DMS153 treated with DMSO at 0.1 percent for 48 hours (cell line): ENCODE measurements at regions not wholly inside any gene's neighbourhood (a gene's known extent, or its start where the extent isn't known, plus 50 kb on each side); places are given as distances from the start of the nearest gene placed in this dataset.
"Not testable (repeated sequence)": the region's sequence is repeated elsewhere in the genome, so short reads cannot be mapped to it uniquely, and the experiment has no call there.

ENCODE experiments used
- DNase-seq: peaks from one replicate; lab custom pipeline; 2025; ENCODE audit not compliant: unreplicated experiment; lab: John Stamatoyannopoulos, UW

GRCh38 chr3:157921811-157922210 is 184.4 kb downstream of the SHOX2 start:
- no peak for DNase-seq

DNA sequence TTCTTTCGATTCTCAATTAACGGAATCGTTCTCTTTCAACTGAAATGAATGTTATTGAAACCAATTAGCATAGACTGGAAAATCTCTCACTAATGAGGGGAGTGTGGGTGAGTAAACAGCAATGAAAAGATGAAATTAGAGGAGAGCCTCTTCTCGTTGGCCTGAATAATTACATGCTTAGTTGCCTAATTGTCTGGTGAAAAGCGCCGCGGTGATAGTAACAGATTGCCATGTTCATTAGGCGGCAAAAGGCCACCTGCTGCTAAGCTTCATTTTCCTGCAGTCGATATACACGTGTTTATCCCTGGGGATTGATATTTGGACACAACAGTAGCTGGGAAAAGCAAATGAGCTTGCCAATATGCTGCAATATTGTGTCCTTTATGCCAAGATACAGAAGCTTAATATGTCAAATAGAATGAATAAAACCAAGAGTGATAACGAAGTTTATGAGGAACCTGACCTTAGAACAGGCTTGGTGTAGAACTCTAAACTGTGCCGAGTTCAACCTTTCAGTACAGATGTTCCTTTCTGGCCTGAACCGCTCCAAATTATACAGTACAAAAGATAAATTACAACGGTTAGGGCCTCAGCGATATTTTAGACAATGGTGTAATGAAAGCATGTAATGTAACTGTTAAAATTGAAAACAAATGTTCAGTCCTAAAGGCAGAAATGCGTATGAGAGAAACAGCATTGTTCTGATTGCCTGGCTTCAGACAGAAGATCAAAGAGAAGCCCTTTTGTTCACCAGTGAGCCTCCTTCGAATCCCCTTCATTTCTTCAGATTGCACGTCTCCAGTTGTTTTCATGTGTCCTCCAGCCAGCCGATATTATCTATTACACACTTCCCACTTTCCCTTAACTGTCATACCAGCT is 185.2 kb downstream of the SHOX2 start:
- DNase-seq, result peak; percentile 53

GRCh38 chr3:157919319-157919887 is 186.8 kb downstream of the SHOX2 start:
- DNase-seq, result no peak

DNA sequence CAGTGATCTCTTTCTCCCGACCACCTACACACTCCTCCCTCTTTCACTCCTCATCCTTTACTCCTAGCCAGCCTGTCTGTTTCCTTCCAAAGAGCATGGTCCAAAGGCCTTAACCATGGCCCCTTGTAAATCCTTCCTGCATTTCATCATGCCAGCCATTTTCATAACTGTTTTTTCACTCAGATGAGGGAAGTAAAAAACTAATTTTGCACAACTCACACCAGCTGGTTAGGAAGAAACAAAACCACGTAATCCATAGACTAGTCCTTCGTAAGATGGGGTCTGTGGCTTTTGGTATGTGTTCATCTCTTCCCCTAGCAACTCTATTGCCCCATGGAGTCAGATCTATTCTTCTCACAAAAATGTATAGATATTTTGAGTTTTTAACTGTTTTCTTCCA is 187.8 kb downstream of the SHOX2 start:
- DNase-seq, result no peak

DNA sequence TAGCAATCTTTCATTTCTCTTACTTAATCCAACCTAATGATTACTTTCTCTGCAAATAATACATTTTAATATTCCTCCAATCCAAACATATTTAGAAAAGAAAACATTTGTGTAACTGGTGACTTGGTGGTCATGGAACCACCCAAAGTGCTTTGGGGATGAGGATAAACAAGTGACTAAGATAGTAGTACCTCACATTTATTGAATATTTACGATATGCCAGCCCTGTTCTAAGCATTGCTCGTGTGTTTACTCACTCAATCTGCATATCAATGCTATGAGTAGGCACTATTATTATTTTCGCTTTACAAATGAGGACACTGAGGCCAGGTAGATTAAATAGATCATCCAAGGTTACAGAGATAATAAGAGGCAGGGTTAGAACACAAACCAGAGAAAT is 189.5 kb downstream of the SHOX2 start:
- no peak for DNase-seq

DNA sequence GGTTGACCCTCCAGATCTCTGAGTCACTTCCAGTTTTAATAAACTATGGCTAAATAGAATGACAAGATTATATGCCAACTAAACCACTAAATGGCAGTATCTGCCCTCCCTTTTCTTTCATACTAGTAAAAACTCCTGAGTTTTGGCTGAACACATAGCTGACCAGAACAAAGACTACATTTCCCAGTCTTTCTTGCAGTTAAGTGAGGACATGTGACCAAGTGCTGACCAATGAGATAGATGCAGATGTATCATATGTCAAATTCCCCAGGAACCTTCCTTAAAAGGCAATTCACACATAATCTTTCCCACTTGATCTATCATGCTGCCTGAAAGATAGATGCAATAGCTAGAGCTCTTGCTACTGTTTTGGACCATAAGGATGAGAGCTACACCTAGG is 191.3 kb downstream of the SHOX2 start:
- DNase-seq, result no peak

- DNase-seq, result no peak
These were observed 192.5 kb downstream of the SHOX2 start for GRCh38 chr3:157913741-157914150.

GRCh38 chr3:157912514-157913451 is 193.4 kb downstream of the SHOX2 start:
- DNase-seq, result no peak

- DNase-seq, result no peak
These were observed 199.6 kb downstream of the SHOX2 start for GRCh38 chr3:157906627-157907026.

GRCh38 chr3:157905885-157906284 is 200.3 kb downstream of the SHOX2 start:
- DNase-seq, result no peak

DNA sequence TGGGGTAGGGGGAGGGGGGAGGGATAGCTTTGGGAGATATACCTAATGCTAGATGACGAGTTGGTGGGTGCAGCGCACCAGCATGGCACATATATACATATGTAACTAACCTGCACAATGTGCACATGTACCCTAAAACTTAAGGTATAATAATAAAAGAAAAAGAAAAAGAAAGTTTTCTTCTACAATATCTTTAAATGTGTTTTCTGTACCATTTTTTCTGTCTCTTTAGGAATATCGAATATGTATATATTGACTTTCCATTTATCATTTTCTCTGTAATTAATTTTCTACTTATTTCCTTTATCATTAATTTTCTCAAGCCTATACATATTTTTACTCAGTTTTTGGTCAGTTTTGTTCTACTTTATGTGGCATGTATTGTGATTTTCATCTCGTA is 203.5 kb downstream of the SHOX2 start:
- DNase-seq, result not testable (repeated sequence)

DNA sequence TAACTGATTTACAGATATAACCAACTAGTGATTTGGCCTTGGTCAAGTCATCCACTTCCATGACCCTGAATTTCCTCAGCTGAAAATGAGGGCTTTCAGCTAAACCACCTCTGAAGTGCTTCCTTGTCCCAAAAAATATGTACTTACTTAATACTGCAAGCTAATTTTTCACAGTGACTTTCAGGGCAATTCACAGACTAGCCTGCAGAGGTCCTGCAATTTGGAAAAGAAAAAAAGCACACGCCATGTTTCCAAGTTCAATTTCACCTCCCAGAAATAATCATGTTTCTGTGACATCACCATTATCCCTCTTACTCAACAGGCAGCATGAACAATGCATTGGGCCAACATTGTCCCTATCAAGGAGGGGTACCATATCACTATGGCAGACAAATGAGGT is 218.2 kb downstream of the SHOX2 start:
- DNase-seq, result no peak

DNA sequence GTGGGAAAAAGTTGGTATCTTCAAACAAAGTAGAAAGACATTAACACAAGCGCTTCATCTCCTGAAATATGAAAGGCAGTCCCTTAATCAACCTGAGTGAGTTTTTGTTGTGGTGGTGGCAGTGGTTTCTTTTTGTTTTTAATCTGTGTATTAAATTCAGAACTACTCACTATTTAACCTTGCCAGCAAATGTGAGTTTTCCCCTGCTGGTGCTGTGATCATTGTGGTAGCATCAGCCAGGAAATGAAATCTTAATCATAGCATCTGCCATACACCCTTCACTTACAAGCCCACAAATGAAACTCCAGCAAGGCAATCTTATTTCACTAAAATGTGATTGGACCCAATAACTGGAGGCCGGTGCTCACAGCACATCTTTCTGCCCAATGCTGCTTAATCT is 229.7 kb downstream of the SHOX2 start:
- DNase-seq, result no peak

- DNase-seq, result no peak
These were observed 233.3 kb downstream of the SHOX2 start for GRCh38 chr3:157872902-157873301.

DNA sequence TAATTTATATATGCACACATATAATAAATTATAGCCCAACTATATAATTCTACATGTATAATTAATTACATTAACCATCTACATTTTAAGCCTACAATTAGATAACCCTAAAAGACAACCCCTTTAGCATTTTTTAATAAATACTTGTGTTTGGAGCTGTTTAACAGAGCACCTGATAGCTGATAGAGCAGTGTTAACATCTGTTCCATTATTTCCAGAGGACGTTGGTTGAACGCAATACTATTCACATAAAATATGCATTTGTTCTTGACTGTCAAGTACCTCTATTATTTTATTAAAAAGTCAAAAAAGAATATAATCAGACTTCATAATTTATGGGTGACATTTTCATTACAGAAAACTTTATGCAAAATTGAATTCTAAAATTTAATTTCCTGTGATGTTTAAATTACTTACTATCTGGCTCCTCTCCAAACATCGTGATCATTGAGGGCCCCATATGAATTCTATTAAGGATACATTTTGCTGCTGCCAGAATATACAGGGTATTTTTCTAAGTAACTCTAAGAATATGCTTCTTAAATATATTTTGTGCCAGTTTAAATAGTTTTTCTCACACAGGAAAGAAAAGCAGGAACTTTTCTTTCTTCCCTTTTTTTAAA is 234.3 kb downstream of the SHOX2 start:
- no peak for DNase-seq

DNA sequence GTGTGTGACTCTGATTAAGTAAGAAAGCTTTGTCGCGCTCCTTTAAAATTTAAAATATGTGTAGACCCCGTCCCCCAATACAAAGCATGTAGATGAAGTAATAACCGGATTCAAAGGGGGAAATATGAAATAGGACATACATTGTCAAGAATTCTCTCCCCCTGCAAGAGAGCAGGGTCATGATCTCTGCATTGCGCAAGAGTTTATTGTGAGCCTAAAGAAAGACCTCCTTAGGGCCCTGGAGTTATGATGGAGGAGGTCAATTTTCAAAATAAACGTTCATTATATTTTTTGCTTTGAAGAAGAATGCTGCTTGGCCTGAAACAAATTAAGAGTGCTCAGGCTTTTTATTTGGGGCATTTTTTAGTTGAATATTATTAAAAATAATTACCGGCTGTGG is 235.0 kb downstream of the SHOX2 start:
- no peak for DNase-seq

DNA sequence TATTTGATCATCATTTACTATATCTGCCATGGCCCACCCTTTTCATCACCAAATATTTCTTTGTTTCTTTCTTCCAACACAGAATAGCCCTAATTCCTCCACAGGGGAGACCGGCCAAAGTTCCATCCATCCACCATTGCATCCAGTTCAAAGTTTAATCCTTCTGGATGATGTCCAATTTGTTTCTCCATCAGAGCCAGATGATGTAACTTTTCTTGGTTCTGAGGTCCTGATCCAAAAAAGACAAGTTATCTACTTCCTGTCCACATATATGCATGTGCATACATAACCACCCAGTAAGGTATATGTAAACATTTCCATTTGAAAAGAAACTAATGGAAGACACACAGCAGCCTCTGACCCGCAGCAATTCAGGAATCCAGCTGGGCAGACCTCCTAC is 237.3 kb downstream of the SHOX2 start:
- no peak for DNase-seq

- no peak for DNase-seq
These were observed 238.0 kb downstream of the SHOX2 start for GRCh38 chr3:157868196-157868595.

GRCh38 chr3:157865352-157866000 is 240.7 kb downstream of the SHOX2 start:
- DNase-seq, result no peak

GRCh38 chr3:157861076-157861765 is 245.0 kb downstream of the SHOX2 start:
- DNase-seq, result no peak
